Suprapubic skin (tissue), 4 donors: ENCODE measurements at regions not wholly inside any gene's neighbourhood (a gene's known extent, or its start where the extent isn't known, plus 50 kb on each side); places are given as distances from the start of the nearest gene placed in this dataset.

Source experiments
- DNase-seq, 2 donors: peaks; one replicate each; pipeline ENCODE4 v3.0.0-alpha.2; 2019; ENCODE audit warnings: low spot score in 2 of 2
- H3K27ac ChIP-seq: fragments of 200-600 bp; sonication (generic); one replicate; pipeline ENCODE4 v1.5.1; 2019
- H3K27me3 ChIP-seq: fragments of 200-600 bp; sonication (generic); one replicate; pipeline ENCODE4 v1.5.1; 2019
- H3K36me3 ChIP-seq: fragments of 200-600 bp; sonication (generic); one replicate; pipeline ENCODE4 v1.5.1; 2019
- H3K4me1 ChIP-seq: fragments of 200-600 bp; sonication (generic); one replicate; pipeline ENCODE4 v1.5.1; 2019
- H3K4me3 ChIP-seq: fragments of 200-600 bp; sonication (generic); one replicate; pipeline ENCODE4 v1.5.1; 2019; ENCODE audit warnings: mild to moderate bottlenecking
- H3K9me3 ChIP-seq: fragments of 200-600 bp; sonication (generic); one replicate; pipeline ENCODE4 v1.5.1; 2019
- CTCF ChIP-seq, 2 donors: fragments of 200-600 bp in 1 of 2; fragments of 450-650 bp in 1 of 2; sonication (generic) in 1 of 2; IDR thresholded peaks; one replicate each; pipeline ENCODE4 v1.5.1; 2016 to 2019; ENCODE audit warnings: antibody characterized with exemption in 2 of 2, mild to moderate bottlenecking in 1 of 2, moderate library complexity in 1 of 2
- EP300 ChIP-seq: sonication (generic); formaldehyde crosslinking; IDR thresholded peaks from one replicate; pipeline ENCODE4 v1.6.1; 2017; ENCODE audit warnings: antibody characterized with exemption
- POLR2A ChIP-seq, 2 donors: fragments of 450-650 bp; IDR thresholded peaks; one replicate each; pipeline ENCODE4 v1.6.1; 2017; ENCODE audit warnings: antibody characterized with exemption in 2 of 2, mild to moderate bottlenecking in 2 of 2, moderate library complexity in 2 of 2
- POLR2AphosphoS5 ChIP-seq, 3 donors: sonication (generic); formaldehyde crosslinking; IDR thresholded peaks; one replicate each; pipeline ENCODE4 v1.6.1; 2017; ENCODE audit warnings: antibody characterized with exemption in 3 of 3
- WGBS: methylation state at CpG from one replicate; pipeline ENCODE4 v1.1.5; 2018; 5-methylcytosine and 5-hydroxymethylcytosine counted together

- peaks cover 25% of the 10 kb centered on the region for H3K27me3 ChIP-seq
- 96% methylated on average over 7 of the region's 7 CpGs for WGBS
- no peaks in the 10 kb centered on the region for H3K9me3 ChIP-seq
- no peak for DNase-seq
- no peak overlapping the region for H3K27ac ChIP-seq
- no peaks in the 10 kb centered on the region for H3K4me1 ChIP-seq
- TF ChIP-seq CTCF (IDR thresholded peaks at IDR 0.05) (no peak), POLR2AphosphoS5 (IDR thresholded peaks at IDR 0.05) (no peak), EP300 (no peak), POLR2A (IDR thresholded peaks at IDR 0.05) (no peak)
- H3K4me3 ChIP-seq: no peak overlapping the region
- H3K36me3 ChIP-seq: no peaks in the 10 kb centered on the region
These were observed 98.9 kb upstream of the ADRA2C start for GRCh38 chr4:3667258-3667657.

- H3K4me3 ChIP-seq: no peak overlapping the region
- peaks cover 31% of the 10 kb centered on the region for H3K27me3 ChIP-seq
- H3K36me3 ChIP-seq: no peaks in the 10 kb centered on the region
- no peak overlapping the region for H3K27ac ChIP-seq
- H3K4me1 ChIP-seq: no peaks in the 10 kb centered on the region
- no peaks in the 10 kb centered on the region for H3K9me3 ChIP-seq
- 95% methylated on average over 6 of the region's 6 CpGs for WGBS
- DNase-seq: no peak
- no peak for TF ChIP-seq POLR2A (IDR thresholded peaks at IDR 0.05)
- no peak for TF ChIP-seq CTCF (IDR thresholded peaks at IDR 0.05)
- TF ChIP-seq EP300: no peak
- no peak for TF ChIP-seq POLR2AphosphoS5 (IDR thresholded peaks at IDR 0.05)
These were observed 99.9 kb upstream of the ADRA2C start for GRCh38 chr4:3666263-3666662.

- H3K9me3 ChIP-seq: no peaks in the 10 kb centered on the region
- H3K27ac ChIP-seq: no peak overlapping the region
- H3K4me3 ChIP-seq: no peak overlapping the region
- no peaks in the 10 kb centered on the region for H3K4me1 ChIP-seq
- TF ChIP-seq EP300 (no peak), POLR2A (IDR thresholded peaks at IDR 0.05) (no peak), CTCF (IDR thresholded peaks at IDR 0.05) (no peak), POLR2AphosphoS5 (IDR thresholded peaks at IDR 0.05) (no peak)
- no peak for DNase-seq
- 90% methylated on average over 1 of the region's 1 CpG for WGBS
- peaks cover 36% of the 10 kb centered on the region for H3K27me3 ChIP-seq
- H3K36me3 ChIP-seq: no peaks in the 10 kb centered on the region
These were observed 100.8 kb upstream of the ADRA2C start for GRCh38 chr4:3665360-3665891.

GRCh38 chr4:3663791-3664190 is 102.4 kb upstream of the ADRA2C start:
- Histone ChIP-seq H3K36me3 (no peaks in the 10 kb centered on the region), H3K4me1 (no peaks in the 10 kb centered on the region), H3K27me3 (peaks cover 49% of the 10 kb centered on the region), H3K27ac (no peak overlapping the region), H3K4me3 (no peak overlapping the region), H3K9me3 (no peaks in the 10 kb centered on the region)
- WGBS: 75% methylated on average over 4 of the region's 6 CpGs
- no peak for DNase-seq
- TF ChIP-seq POLR2A (IDR thresholded peaks at IDR 0.05) (no peak), EP300 (no peak), POLR2AphosphoS5 (IDR thresholded peaks at IDR 0.05) (no peak), CTCF (IDR thresholded peaks at IDR 0.05) (no peak)

- Histone ChIP-seq H3K27me3 (peaks cover 57% of the 10 kb centered on the region), H3K27ac (no peak overlapping the region), H3K4me1 (peaks cover 7% of the 10 kb centered on the region), H3K4me3 (no peak overlapping the region), H3K36me3 (no peaks in the 10 kb centered on the region), H3K9me3 (no peaks in the 10 kb centered on the region)
- TF ChIP-seq POLR2AphosphoS5 (IDR thresholded peaks at IDR 0.05) (no peak), POLR2A (IDR thresholded peaks at IDR 0.05) (no peak), CTCF (IDR thresholded peaks at IDR 0.05) (no peak), EP300 (no peak)
- 87% methylated on average over 3 of the region's 16 CpGs for WGBS
- DNase-seq: no peak
These were observed 103.7 kb upstream of the ADRA2C start for GRCh38 chr4:3662516-3662915.
